Bronchial epithelial cell (primary cell): ENCODE measurements at regions not wholly inside any gene's neighbourhood (a gene's known extent, or its start where the extent isn't known, plus 50 kb on each side); places are given as distances from the start of the nearest gene placed in this dataset.

Source experiments
- DNase-seq: peaks from one replicate; pipeline ENCODE4 v3.0.0-alpha.2; 2010; ENCODE audit warnings: low read depth
- FAIRE-seq: peaks from 2 replicates; lab custom pipeline; 2011; peaks lifted over from hg19 to GRCh38; lab: Jason Lieb, UNC
- H3K27me3 ChIP-seq: 2 replicates; pipeline ENCODE4 v1.5.1; 2011; ENCODE audit warnings: low read length; ENCODE audit not compliant: control insufficient read depth, insufficient read depth
- H3K36me3 ChIP-seq: 2 replicates; pipeline ENCODE4 v1.5.1; 2011; ENCODE audit warnings: low read length; ENCODE audit not compliant: control insufficient read depth, insufficient read depth
- H3K4me3 ChIP-seq: 2 replicates; pipeline ENCODE4 v1.5.1; 2011; ENCODE audit warnings: mild to moderate bottlenecking, low read depth, low read length, control low read depth
- CTCF ChIP-seq: IDR thresholded peaks from 2 replicates; pipeline ENCODE4 v1.5.1; 2011; ENCODE audit warnings: mild to moderate bottlenecking, moderate library complexity, low read length, control low read depth, inconsistent platforms; ENCODE audit not compliant: insufficient read depth, severe bottlenecking

GRCh38 chr7:46212425-46213153 is 291.5 kb upstream of the IGFBP3 start:
- FAIRE-seq (no peak), DNase-seq (no peak)
- TF ChIP-seq CTCF = no peak
- Histone ChIP-seq H3K4me3 (no peak overlapping the region), H3K36me3 (no peaks in the 10 kb centered on the region), H3K27me3 (no peaks in the 10 kb centered on the region)

DNA sequence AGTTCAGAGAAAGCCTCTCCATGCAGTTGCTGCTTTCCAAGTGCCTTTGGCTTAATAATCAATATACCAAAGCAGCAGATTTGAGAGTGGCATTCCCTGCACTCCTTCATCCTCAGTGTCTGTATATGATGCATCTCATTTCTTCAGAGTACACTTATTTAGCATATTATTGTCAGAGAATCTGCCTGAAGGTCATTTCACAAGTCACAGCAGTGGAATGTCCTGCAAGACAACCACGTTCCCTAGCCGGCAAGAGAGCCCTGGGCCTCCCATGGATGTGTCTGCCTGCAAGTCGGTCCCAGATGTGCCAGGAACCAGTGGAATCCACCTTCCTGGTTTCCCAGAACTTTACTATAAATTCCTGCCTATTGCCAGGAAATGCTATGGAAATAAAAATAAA is 289.4 kb upstream of the IGFBP3 start:
- no peak for FAIRE-seq
- no peaks in the 10 kb centered on the region for H3K27me3 ChIP-seq
- TF ChIP-seq CTCF = no peak
- H3K4me3 ChIP-seq = no peak overlapping the region
- H3K36me3 ChIP-seq = no peaks in the 10 kb centered on the region
- DNase-seq = no peak

DNA sequence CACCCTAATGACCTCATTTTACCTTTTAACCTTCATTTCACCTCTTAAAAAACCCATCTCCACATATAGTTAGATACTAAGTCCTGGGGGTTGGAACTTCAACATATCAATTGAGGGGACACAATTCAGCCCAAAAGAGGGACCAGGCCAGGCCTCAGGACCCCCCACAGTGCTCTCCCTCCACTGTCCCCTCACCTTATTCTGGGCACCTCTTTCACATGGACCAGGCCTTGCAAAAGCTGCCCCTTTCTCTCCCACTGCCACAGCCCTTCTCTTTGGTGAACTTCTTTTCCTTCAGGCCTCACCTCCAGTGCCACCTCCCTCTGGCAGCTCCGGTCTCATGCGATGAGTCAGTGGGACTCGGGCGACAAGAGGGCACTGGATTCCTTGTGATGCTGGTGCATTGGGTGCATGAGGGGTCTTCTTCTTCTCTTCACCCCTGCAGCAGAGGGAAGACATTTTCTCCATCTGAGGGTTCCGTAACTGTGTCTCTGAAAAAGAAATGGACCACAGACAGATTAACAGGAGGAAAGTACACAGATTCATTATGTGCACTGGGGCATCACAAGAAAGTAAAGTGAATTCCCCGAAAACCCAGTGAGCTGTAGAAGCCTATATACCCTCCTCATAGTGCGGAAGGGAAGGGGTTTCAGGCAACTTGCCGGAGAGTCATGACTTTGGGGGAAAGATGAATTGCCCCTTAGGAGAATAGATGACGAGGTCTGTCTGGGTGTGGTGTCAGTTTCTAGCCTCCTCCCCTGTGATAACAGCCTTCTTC is 288.7 kb upstream of the IGFBP3 start:
- H3K4me3 ChIP-seq = no peak overlapping the region
- H3K27me3 ChIP-seq = no peaks in the 10 kb centered on the region
- no peak for DNase-seq
- no peak for FAIRE-seq
- H3K36me3 ChIP-seq = no peaks in the 10 kb centered on the region
- no peak for TF ChIP-seq CTCF

GRCh38 chr7:46208635-46209525 is 287.8 kb upstream of the IGFBP3 start:
- H3K27me3 ChIP-seq = no peaks in the 10 kb centered on the region
- DNase-seq (no peak), FAIRE-seq (no peak)
- no peaks in the 10 kb centered on the region for H3K36me3 ChIP-seq
- no peak overlapping the region for H3K4me3 ChIP-seq
- TF ChIP-seq CTCF = no peak

DNA sequence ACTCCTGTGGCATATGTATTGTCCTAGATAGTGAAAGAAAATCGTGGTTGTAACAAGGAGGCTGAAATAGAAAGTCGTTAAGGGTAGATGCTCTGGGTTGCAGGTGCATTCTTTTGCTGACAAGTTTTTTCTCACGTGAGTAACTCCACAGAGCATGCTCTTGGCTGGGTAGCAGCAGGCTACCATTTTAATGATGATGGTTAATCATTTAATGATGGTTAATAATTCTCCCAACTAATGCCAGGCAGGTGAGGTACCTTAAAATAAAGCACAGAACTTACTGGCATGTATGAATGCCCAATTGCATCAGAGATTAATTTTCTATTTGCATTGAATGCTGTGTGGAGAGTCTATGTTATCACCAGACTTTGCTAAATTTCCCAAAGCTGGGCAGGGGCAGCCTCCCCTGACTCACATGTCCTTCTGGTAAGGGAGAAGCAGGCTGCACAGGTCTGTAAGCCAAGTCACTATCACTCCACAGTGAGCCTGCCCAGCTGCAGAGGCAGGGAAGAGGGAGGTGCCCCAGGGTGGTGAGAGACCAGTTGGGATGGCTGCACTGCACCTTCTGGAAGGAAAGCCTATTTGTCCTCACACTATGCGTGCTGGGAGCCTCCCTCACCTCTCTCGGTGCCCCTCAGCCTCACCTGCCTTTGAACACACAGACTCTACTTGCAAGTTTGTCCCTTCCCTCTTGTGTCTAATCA is 287.0 kb upstream of the IGFBP3 start:
- DNase-seq (no peak), FAIRE-seq (no peak)
- Histone ChIP-seq H3K4me3 (no peak overlapping the region), H3K36me3 (no peaks in the 10 kb centered on the region), H3K27me3 (no peaks in the 10 kb centered on the region)
- no peak for TF ChIP-seq CTCF
